GM21723 (cell line): ENCODE measurements at regions not wholly inside any gene's neighbourhood (a gene's known extent, or its start where the extent isn't known, plus 50 kb on each side); places are given as distances from the start of the nearest gene placed in this dataset.

Source experiments
- ATAC-seq: cut with Tn5 transposase; IDR thresholded peaks from one replicate; pipeline ENCODE4 v1.9.1; 2021; ENCODE audit warnings: mild to moderate bottlenecking, moderate library complexity; ENCODE audit not compliant: unreplicated experiment

GRCh38 chr2:67650291-67651133, 253.4 kb downstream of the ETAA1 start:
- no peak for ATAC-seq

- no peak for ATAC-seq
These were observed 254.4 kb downstream of the ETAA1 start for GRCh38 chr2:67651565-67651964.

- ATAC-seq, result peak; percentile 52
These were observed 255.5 kb downstream of the ETAA1 start for GRCh38 chr2:67652679-67653078.

GRCh38 chr2:67656875-67657274, 259.7 kb downstream of the ETAA1 start:
- no peak for ATAC-seq

- ATAC-seq, result no peak
These were observed 261.7 kb downstream of the ETAA1 start for GRCh38 chr2:67658820-67659219.

- ATAC-seq, result no peak
These were observed 263.0 kb downstream of the ETAA1 start for GRCh38 chr2:67660015-67660602.

- ATAC-seq, result no peak
These were observed 263.7 kb downstream of the ETAA1 start for GRCh38 chr2:67660871-67661270.

GRCh38 chr2:67662222-67662621, 265.1 kb downstream of the ETAA1 start:
- no peak for ATAC-seq

- ATAC-seq, result no peak
These were observed 266.6 kb downstream of the ETAA1 start for GRCh38 chr2:67663776-67664175.

GRCh38 chr2:67666386-67667053, 269.4 kb downstream of the ETAA1 start:
- ATAC-seq, result no peak

- no peak for ATAC-seq
These were observed 270.1 kb downstream of the ETAA1 start for GRCh38 chr2:67667054-67667908.

- no peak for ATAC-seq
These were observed 271.4 kb downstream of the ETAA1 start for GRCh38 chr2:67668538-67668937.

- no peak for ATAC-seq
These were observed 272.0 kb downstream of the ETAA1 start for GRCh38 chr2:67669168-67669567.

GRCh38 chr2:67669766-67670165, 272.6 kb downstream of the ETAA1 start:
- no peak for ATAC-seq

- ATAC-seq, result no peak
These were observed 273.6 kb downstream of the ETAA1 start for GRCh38 chr2:67670747-67671183.

- ATAC-seq, result peak; percentile 84
These were observed 274.6 kb downstream of the ETAA1 start for GRCh38 chr2:67671464-67672450.

- ATAC-seq, result no peak
These were observed 277.5 kb downstream of the ETAA1 start for GRCh38 chr2:67674668-67675067.

- ATAC-seq, result no peak
These were observed 287.9 kb downstream of the ETAA1 start for GRCh38 chr2:67684991-67685390.

GRCh38 chr2:67686254-67686653, 289.1 kb downstream of the ETAA1 start:
- no peak for ATAC-seq

GRCh38 chr2:67689186-67689585, 292.1 kb downstream of the ETAA1 start:
- no peak for ATAC-seq
